ENCODE measurements at regions not wholly inside any gene's neighbourhood (a gene's known extent, or its start where the extent isn't known, plus 50 kb on each side); places are given as distances from the start of the nearest gene placed in this dataset.
"Not testable (repeated sequence)": the region's sequence is repeated elsewhere in the genome, so short reads cannot be mapped to it uniquely, and the experiment has no call there.

GRCh38 chr12:24619954-24620353 lies 328.9 kb downstream of the BCAT1 start:
- not testable (repeated sequence) for TF ChIP-seq CTCF (IDR thresholded peaks at IDR 0.05; ENCODE audit: insufficient read depth, low read length); REST (IDR thresholded peaks at IDR 0.05; ENCODE audit: insufficient replicate concordance, low read depth); POLR2AphosphoS5 (IDR thresholded peaks at IDR 0.05; ENCODE audit: low read depth)
